ENCODE measurements at regions not wholly inside any gene's neighbourhood (a gene's known extent, or its start where the extent isn't known, plus 50 kb on each side); places are given as distances from the start of the nearest gene placed in this dataset.

- peaks cover 51% of the 10 kb centered on the region for H3K27me3 Mint-ChIP-seq (ENCODE audit: low read depth, poor library complexity)
- H3K27ac Mint-ChIP-seq = no peak overlapping the region
- TF ChIP-seq CTCF (IDR thresholded peaks at IDR 0.05) = no peak
- no peaks in the 10 kb centered on the region for H3K9me3 Mint-ChIP-seq
- H3K4me1 Mint-ChIP-seq = no peaks in the 10 kb centered on the region
- DNase-seq = no peak
- H3K36me3 Mint-ChIP-seq (ENCODE audit: low read depth) = no peaks in the 10 kb centered on the region
- no peak overlapping the region for H3K4me3 Mint-ChIP-seq
These were observed 103.1 kb downstream of the ABHD5 start for GRCh38 chr3:43793648-43794372.

DNA sequence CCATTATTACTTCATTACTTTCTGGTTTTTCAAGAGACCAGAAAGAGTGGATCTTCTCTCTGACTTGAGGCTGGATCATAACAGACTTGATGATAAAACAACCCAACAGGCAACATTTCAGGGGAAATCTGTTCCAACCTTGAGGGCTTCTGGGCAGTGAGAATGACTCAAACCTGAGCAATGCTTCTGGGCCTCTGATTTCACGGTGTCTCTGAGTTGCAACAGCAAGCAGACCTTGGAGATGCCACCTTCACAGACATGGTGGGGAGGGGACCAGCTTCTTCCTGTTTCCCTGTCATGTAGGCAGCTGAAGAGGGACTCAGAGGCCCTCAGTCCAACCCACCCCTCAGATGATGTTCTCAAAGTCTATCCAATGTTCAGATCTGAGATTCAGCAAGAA is 104.0 kb downstream of the ABHD5 start:
- H3K9me3 Mint-ChIP-seq = peaks cover 2% of the 10 kb centered on the region
- peaks cover 44% of the 10 kb centered on the region for H3K27me3 Mint-ChIP-seq (ENCODE audit: low read depth, poor library complexity)
- H3K36me3 Mint-ChIP-seq (ENCODE audit: low read depth) = no peaks in the 10 kb centered on the region
- no peak overlapping the region for H3K27ac Mint-ChIP-seq
- no peak overlapping the region for H3K4me3 Mint-ChIP-seq
- no peak for TF ChIP-seq CTCF (IDR thresholded peaks at IDR 0.05)
- no peaks in the 10 kb centered on the region for H3K4me1 Mint-ChIP-seq
- DNase-seq = no peak

GRCh38 chr3:43795491-43795890 is 104.8 kb downstream of the ABHD5 start:
- H3K4me3 Mint-ChIP-seq = no peak overlapping the region
- DNase-seq = no peak
- H3K9me3 Mint-ChIP-seq = peaks cover 9% of the 10 kb centered on the region
- no peak for TF ChIP-seq CTCF (IDR thresholded peaks at IDR 0.05)
- no peak overlapping the region for H3K27ac Mint-ChIP-seq
- peaks cover 41% of the 10 kb centered on the region for H3K27me3 Mint-ChIP-seq (ENCODE audit: low read depth, poor library complexity)
- no peaks in the 10 kb centered on the region for H3K4me1 Mint-ChIP-seq
- no peaks in the 10 kb centered on the region for H3K36me3 Mint-ChIP-seq (ENCODE audit: low read depth)

DNA sequence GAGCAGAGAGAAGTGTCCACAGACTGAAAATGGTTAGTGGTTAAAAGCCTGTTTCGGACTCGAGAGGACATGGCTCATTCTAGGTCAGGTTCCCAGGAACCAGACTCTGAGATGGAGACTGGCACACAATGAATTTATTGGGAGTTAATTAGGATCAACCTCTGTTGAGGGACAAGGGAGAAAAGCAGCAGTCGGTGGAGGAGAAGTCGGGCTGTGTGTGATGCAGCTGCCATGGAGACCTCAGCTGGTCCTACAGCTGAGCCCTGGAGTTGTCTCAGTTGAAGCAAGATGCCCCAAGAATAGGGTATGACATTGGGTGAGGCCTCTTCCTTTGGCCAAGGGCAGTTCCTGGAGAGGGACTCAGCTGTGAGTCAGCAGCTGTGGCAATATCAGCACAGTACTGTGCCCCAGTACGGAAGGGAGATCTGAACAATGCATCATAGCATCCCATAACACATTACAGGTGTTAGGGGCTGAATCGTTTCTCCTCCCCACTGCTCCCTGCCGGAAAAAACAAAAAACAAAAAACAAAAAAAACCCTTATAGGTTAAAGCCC is 105.4 kb downstream of the ABHD5 start:
- no peak for DNase-seq

DNA sequence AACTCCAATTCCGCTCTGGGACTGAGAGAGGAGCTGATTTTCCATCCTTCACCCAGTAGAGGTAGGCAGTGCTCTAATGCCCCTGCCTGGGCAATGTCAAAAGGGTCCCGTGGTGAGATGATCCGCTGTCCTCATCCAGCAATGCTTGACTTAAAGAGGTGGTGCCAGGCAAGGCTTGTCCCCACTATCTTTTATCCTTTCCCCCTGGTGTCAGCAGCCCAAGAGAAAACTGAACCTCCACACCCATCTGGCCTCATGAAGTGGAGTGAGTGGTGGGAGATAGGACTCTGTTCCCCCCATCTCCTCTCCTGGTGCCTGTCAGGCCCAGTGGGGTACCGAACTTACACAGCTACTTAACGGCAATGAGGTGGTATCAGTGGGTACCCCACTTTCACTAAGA is 107.1 kb downstream of the ABHD5 start:
- Mint-ChIP-seq H3K27me3 (ENCODE audit: low read depth, poor library complexity) (peaks cover 29% of the 10 kb centered on the region), H3K4me3 (no peak overlapping the region), H3K36me3 (ENCODE audit: low read depth) (no peaks in the 10 kb centered on the region), H3K4me1 (no peaks in the 10 kb centered on the region), H3K27ac (no peak overlapping the region), H3K9me3 (peaks cover 19% of the 10 kb centered on the region)
- no peak for TF ChIP-seq CTCF (IDR thresholded peaks at IDR 0.05)
- DNase-seq = no peak

More for the DNA sequence above, 105.4 kb downstream of the ABHD5 start:
- Mint-ChIP-seq H3K9me3 (peaks cover 10% of the 10 kb centered on the region), H3K36me3 (ENCODE audit: low read depth) (no peaks in the 10 kb centered on the region), H3K4me3 (no peak overlapping the region), H3K27me3 (ENCODE audit: low read depth, poor library complexity) (peaks cover 35% of the 10 kb centered on the region), H3K27ac (no peak overlapping the region), H3K4me1 (no peaks in the 10 kb centered on the region)
- TF ChIP-seq CTCF (IDR thresholded peaks at IDR 0.05) = no peak

DNA sequence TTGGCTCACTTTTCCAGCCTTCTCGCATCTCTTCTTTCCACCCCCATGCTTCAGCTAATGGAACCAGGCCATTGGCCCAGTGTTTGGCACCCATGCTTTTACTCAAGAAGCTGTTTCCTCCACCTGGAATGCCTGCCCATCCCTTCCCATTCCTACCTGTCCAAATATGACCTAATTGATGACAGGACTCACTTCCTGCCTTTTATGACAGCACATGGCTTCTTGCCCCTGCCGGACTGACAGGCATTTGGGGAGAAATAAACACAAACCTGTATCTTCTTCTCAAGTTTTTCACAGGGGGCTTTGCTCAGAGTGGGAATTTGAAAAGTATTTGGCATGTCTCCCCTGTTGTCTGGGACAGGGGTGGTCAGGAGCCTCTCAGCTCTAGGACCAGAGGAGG is 120.1 kb downstream of the ABHD5 start:
- H3K36me3 Mint-ChIP-seq (ENCODE audit: low read depth) = no peaks in the 10 kb centered on the region
- H3K9me3 Mint-ChIP-seq = no peaks in the 10 kb centered on the region
- H3K4me1 Mint-ChIP-seq = peaks cover 7% of the 10 kb centered on the region
- no peak overlapping the region for H3K4me3 Mint-ChIP-seq
- H3K27ac Mint-ChIP-seq = no peak overlapping the region
- no peak for DNase-seq
- TF ChIP-seq CTCF (IDR thresholded peaks at IDR 0.05) = no peak
- peaks cover 8% of the 10 kb centered on the region for H3K27me3 Mint-ChIP-seq (ENCODE audit: low read depth, poor library complexity)

Data from nephron progenitor cell (in vitro differentiated cells).